Adrenal gland (tissue), 9 donors: ENCODE measurements at regions not wholly inside any gene's neighbourhood (a gene's known extent, or its start where the extent isn't known, plus 50 kb on each side); places are given as distances from the start of the nearest gene placed in this dataset.
A peak's percentile ranks its signal among the peaks of the same experiment; 100 is the strongest.
"Not testable (repeated sequence)": the region's sequence is repeated elsewhere in the genome, so short reads cannot be mapped to it uniquely, and the experiment has no call there.

Experiments
- DNase-seq, 7 donors: peaks; one replicate each; pipeline ENCODE4 v3.0.0-alpha.2; 2019 to 2020
- H3K27ac ChIP-seq, 5 donors: fragments of 200-600 bp; sonication (generic) in 4 of 5; 1 replicate in 3 of 5; 2 replicates in 2 of 5; pipeline versions ENCODE4 v1.5.1 to v1.8.0; 2016 to 2020; ENCODE audit warnings: mild to moderate bottlenecking in 1 of 5
- H3K27me3 ChIP-seq: fragments of 200-600 bp; 2 replicates; pipeline ENCODE4 v1.8.0; 2021
- H3K36me3 ChIP-seq, 2 donors: fragments of 200-600 bp; replicated peaks in 1 of 2; 1 replicate in 1 of 2; 2 replicates in 1 of 2; pipeline versions ENCODE4 v1.5.1 to v1.8.0; 2018 to 2022
- H3K4me1 ChIP-seq, 2 donors: fragments of 200-600 bp; replicated peaks in 1 of 2; 1 replicate in 1 of 2; 2 replicates in 1 of 2; pipeline versions ENCODE4 v1.5.1 to v1.8.0; 2018 to 2021
- H3K4me3 ChIP-seq, 4 donors: fragments of 200-600 bp; sonication (generic) in 3 of 4; one replicate each; pipeline ENCODE4 v1.5.1; 2016 to 2018
- H3K9me3 ChIP-seq, 3 donors: fragments of 200-600 bp; sonication (generic) in 1 of 3; replicated peaks in 1 of 3; 1 replicate in 2 of 3; 2 replicates in 1 of 3; pipeline versions ENCODE4 v1.5.1 to v1.8.0; 2016 to 2021
- WGBS, 4 donors: extraction: QIAGEN DNeasy Blood & Tissue Kit in 2 of 4; methylation state at CpG; one replicate each; pipeline versions ENCODE4 v1.1.5 to v1.1.7; 2013 to 2017; 5-methylcytosine and 5-hydroxymethylcytosine counted together
- intact Hi-C, 2 donors: fragments of 100-400 bp; cut with DNase I; formaldehyde crosslinking; loops; one replicate each; pipeline versions ENCODE4 v1.14.1 to v1.15.0; 2022 to 2023
- TF ChIP-seq, protein P1 (sequence below), 6 experiments: fragments of 450-650 bp in 4 of 6; fragments of 200-600 bp in 2 of 6; sonication (generic) in 1 of 6; IDR thresholded peaks; 1 replicate in 5 of 6; 2 replicates in 1 of 6; pipeline versions ENCODE4 v1.5.1 to v1.8.0; 2016 to 2021; ENCODE audit warnings: antibody characterized with exemption in 6 of 6, mild to moderate bottlenecking in 2 of 6, moderate library complexity in 1 of 6
- donor health status: healthy with polysubstance abuse.
- donor health status: Bipolar disorder and iron deficiency.
- donor health status: DM: yes; HTN: yes; CAD: no.
- donor health status: DM: no; HTN: no; CAD: no.
- donor health status: DM: no; HTN: no; CAD: no.

DNA sequence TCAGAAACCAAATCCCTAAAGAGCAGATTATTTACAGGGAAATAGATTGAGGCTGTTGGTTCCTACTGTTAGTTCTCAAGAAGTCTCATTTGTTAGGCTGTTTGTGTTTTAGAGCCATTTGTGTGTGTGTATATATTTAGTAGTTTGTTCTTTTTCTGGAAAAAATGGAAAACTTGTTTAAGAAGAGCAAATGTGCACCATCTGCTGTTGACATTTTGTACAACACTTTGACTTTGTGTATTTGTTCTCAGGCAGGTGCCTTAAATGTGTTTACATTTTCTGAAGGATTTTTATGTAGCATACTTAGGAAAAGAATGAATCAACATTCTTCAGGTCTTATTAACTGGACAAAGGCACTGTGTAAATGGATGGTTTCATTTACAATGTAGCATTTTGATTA is 163.7 kb upstream of the FOLH1 start:
- DNase-seq, H3K4me1 ChIP-seq, H3K4me3 ChIP-seq, intact Hi-C loops, H3K9me3 ChIP-seq, H3K27me3 ChIP-seq, H3K27ac ChIP-seq, H3K36me3 ChIP-seq: not testable (repeated sequence)
- TF ChIP-seq, protein P1, sequence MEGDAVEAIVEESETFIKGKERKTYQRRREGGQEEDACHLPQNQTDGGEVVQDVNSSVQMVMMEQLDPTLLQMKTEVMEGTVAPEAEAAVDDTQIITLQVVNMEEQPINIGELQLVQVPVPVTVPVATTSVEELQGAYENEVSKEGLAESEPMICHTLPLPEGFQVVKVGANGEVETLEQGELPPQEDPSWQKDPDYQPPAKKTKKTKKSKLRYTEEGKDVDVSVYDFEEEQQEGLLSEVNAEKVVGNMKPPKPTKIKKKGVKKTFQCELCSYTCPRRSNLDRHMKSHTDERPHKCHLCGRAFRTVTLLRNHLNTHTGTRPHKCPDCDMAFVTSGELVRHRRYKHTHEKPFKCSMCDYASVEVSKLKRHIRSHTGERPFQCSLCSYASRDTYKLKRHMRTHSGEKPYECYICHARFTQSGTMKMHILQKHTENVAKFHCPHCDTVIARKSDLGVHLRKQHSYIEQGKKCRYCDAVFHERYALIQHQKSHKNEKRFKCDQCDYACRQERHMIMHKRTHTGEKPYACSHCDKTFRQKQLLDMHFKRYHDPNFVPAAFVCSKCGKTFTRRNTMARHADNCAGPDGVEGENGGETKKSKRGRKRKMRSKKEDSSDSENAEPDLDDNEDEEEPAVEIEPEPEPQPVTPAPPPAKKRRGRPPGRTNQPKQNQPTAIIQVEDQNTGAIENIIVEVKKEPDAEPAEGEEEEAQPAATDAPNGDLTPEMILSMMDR (IDR thresholded peaks at IDR 0.05): peak in 4 of 6 experiments; percentile 17 to 34 (median 28)

- DNase-seq, H3K27ac ChIP-seq, intact Hi-C loops, H3K36me3 ChIP-seq, H3K4me3 ChIP-seq, H3K9me3 ChIP-seq, H3K27me3 ChIP-seq, H3K4me1 ChIP-seq: not testable (repeated sequence)
- WGBS, 4 donors: 71 to 80% (median 75%) methylated on average over 2 of the region's 2 CpGs
Observed at GRCh38 chr11:49368556-49368955, 160.2 kb upstream of the FOLH1 start.

- H3K27ac ChIP-seq, H3K9me3 ChIP-seq, H3K27me3 ChIP-seq, H3K4me3 ChIP-seq, H3K4me1 ChIP-seq, intact Hi-C loops, H3K36me3 ChIP-seq, DNase-seq: not testable (repeated sequence)
Observed at GRCh38 chr11:49365375-49365774, 157.0 kb upstream of the FOLH1 start.

- H3K4me1 ChIP-seq, H3K36me3 ChIP-seq, H3K27ac ChIP-seq, H3K27me3 ChIP-seq, intact Hi-C loops, DNase-seq, H3K9me3 ChIP-seq, H3K4me3 ChIP-seq: not testable (repeated sequence)
- WGBS, 4 donors: 81 to 93% (median 89%) methylated on average over 2 of the region's 2 CpGs
Observed at GRCh38 chr11:49362994-49363393, 154.6 kb upstream of the FOLH1 start.

DNA sequence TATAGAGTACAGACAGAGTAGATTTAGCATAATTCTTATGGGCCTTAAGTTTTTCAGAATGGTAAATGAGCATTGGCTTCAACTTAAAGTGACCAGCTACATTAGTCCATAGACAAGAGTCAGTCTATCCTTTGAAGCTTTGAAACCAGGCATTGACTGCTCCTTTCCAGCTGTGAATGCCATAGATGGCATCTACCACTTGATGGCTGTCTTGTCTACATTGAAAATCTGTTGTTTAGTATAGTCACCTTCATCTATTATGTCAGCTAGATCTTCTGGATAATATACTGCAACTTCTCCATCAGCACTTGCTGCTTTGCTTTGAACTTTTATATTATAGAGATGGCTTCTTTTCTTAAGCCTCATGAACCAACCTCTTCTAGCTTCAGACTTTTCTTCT is 146.1 kb upstream of the FOLH1 start:
- H3K27ac ChIP-seq, H3K4me1 ChIP-seq, H3K27me3 ChIP-seq, H3K9me3 ChIP-seq, intact Hi-C loops, H3K36me3 ChIP-seq, H3K4me3 ChIP-seq, DNase-seq: not testable (repeated sequence)

DNA sequence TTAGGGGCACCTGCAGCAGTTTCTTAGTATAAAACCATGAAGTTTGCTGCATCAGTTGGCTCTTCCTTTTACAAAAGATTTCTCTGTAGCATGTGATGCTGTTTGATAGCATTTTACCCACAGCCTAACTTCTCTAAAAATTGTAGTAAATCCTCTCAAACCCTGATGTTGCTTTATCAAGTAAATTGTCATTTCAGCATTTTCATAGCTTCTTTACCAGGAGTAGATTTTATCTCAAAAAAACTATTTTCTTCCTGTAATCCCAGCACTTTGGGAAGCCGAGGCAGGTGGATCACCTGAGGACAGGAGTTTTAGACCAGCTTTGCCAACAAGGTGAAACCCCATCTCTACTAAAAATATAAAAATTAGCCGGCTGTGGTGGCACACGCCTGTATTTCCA is 144.5 kb upstream of the FOLH1 start:
- H3K4me3 ChIP-seq, H3K4me1 ChIP-seq, H3K36me3 ChIP-seq, H3K27ac ChIP-seq, H3K9me3 ChIP-seq, DNase-seq, H3K27me3 ChIP-seq, intact Hi-C loops: not testable (repeated sequence)
- WGBS, 4 donors: 62 to 80% (median 78%) methylated on average over 3 of the region's 3 CpGs

DNA sequence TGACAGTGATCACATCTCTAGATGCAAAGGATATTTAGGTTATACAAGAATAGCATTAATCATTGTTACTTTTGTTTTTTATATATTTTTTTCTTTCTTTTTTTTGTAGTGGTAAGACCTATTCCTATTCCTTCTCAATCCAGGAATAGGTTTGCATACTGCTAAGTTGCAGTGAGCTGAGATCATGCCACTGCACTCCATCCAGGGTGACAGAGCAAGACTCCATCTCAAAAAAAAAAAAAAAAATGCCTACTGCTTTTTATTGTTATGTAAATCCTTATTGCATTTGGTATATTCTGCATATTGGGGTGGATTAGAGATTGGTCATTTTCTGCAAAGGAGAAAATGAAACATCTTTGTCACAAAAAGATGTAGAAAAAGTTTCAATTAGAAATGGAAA is 138.2 kb upstream of the FOLH1 start:
- H3K4me1 ChIP-seq, intact Hi-C loops, H3K9me3 ChIP-seq, H3K4me3 ChIP-seq, H3K36me3 ChIP-seq, H3K27me3 ChIP-seq, DNase-seq, H3K27ac ChIP-seq: not testable (repeated sequence)

DNA sequence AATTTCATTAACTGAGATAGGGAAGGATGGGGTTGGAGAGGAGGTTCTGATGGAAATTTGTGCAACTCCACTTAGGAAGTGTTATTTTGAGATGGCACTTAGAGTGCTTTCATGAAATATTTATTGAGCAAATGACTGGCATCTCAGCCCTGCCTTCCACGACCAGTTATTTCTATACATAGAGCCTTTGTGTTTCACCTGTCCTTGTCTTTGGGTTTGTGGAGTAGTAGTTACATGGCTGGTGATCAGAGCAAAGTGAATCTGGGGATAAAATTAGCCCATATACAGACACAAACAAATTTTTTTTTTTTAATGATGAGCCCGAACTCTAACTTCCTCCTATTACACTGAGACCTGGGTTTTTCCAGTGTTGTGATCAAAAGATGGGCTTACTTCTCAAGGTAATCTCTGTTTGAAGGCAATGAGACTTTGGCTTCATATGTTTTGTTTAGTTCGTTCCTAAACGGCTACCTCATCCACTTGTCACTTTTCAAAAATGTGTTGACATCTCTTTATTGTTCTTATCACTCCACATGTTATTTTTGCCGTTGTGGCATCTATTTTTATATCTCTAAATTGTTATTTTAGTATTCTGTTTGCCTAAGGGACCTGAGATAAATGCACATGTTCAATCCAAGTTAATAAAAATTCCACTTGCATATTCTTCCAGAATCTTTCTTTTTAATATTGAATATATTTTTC is 120.2 kb upstream of the FOLH1 start:
- 30 to 39% (median 34%) methylated on average over 5 of the region's 5 CpGs for WGBS, 4 donors
- DNase-seq, H3K27me3 ChIP-seq, H3K9me3 ChIP-seq, H3K4me1 ChIP-seq, H3K4me3 ChIP-seq, H3K27ac ChIP-seq, H3K36me3 ChIP-seq, intact Hi-C loops: not testable (repeated sequence)

GRCh38 chr11:49327766-49328165 is 119.4 kb upstream of the FOLH1 start:
- H3K4me3 ChIP-seq, H3K4me1 ChIP-seq, intact Hi-C loops, H3K36me3 ChIP-seq, H3K27me3 ChIP-seq, H3K9me3 ChIP-seq, DNase-seq, H3K27ac ChIP-seq: not testable (repeated sequence)

GRCh38 chr11:49326651-49327050 is 118.2 kb upstream of the FOLH1 start:
- H3K4me3 ChIP-seq, H3K27me3 ChIP-seq, H3K4me1 ChIP-seq, H3K36me3 ChIP-seq, intact Hi-C loops, H3K9me3 ChIP-seq, H3K27ac ChIP-seq, DNase-seq: not testable (repeated sequence)
- WGBS, 4 donors: 31 to 46% (median 39%) methylated on average over 3 of the region's 3 CpGs
